ENCODE measurements at regions not wholly inside any gene's neighbourhood (a gene's known extent, or its start where the extent isn't known, plus 50 kb on each side); places are given as distances from the start of the nearest gene placed in this dataset.

GRCh38 chr4:14441561-14441960 is 560.7 kb upstream of the CPEB2 start:
- TF ChIP-seq CTCF (IDR thresholded peaks at IDR 0.05 in 8 of 11, conservative IDR thresholded peaks at IDR 0.05 in 3 of 11), result no peak
- no peak for TF ChIP-seq POLR2AphosphoS5 (IDR thresholded peaks at IDR 0.05)
- TF ChIP-seq POLR2A (IDR thresholded peaks at IDR 0.05), result no peak

Data from spleen (tissue), 7 donors.